Esophagus muscularis mucosa (tissue), 3 donors: ENCODE measurements at regions not wholly inside any gene's neighbourhood (a gene's known extent, or its start where the extent isn't known, plus 50 kb on each side); places are given as distances from the start of the nearest gene placed in this dataset.

ENCODE experiments used
- CTCF ChIP-seq, 3 experiments: fragments of 200-600 bp in 2 of 3; fragments of 450-650 bp in 1 of 3; sonication (generic) in 2 of 3; IDR thresholded peaks; one replicate each; pipeline ENCODE4 v1.5.1; 2017 to 2019; ENCODE audit warnings: antibody characterized with exemption in 3 of 3, mild to moderate bottlenecking in 2 of 3, moderate library complexity in 1 of 3
- POLR2A ChIP-seq: fragments of 450-650 bp; IDR thresholded peaks from one replicate; pipeline ENCODE4 v1.6.1; 2017; ENCODE audit warnings: antibody characterized with exemption, moderate library complexity, mild to moderate bottlenecking, low read depth

GRCh38 chr10:53183733-53184132 lies 411.1 kb upstream of the MBL2 start:
- TF ChIP-seq POLR2A (no peak), CTCF (IDR thresholded peaks at IDR 0.05) (no peak)
